ENCODE measurements at regions not wholly inside any gene's neighbourhood (a gene's known extent, or its start where the extent isn't known, plus 50 kb on each side); places are given as distances from the start of the nearest gene placed in this dataset.

DNA sequence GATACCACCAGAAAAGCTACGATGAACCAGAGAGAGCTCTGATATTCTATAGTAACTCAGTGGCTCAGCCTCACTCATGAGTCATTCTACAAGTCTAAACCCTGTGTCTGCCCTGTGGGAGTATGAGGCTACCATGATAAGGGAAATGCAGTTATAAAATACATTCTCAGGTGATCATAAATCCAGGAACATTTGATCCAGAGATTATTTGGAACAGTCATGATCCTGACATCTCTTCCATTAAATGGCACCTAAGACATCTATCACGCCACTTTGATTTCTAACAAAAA lies 202.6 kb upstream of the RASSF8 start:
- TF ChIP-seq, protein P1, sequence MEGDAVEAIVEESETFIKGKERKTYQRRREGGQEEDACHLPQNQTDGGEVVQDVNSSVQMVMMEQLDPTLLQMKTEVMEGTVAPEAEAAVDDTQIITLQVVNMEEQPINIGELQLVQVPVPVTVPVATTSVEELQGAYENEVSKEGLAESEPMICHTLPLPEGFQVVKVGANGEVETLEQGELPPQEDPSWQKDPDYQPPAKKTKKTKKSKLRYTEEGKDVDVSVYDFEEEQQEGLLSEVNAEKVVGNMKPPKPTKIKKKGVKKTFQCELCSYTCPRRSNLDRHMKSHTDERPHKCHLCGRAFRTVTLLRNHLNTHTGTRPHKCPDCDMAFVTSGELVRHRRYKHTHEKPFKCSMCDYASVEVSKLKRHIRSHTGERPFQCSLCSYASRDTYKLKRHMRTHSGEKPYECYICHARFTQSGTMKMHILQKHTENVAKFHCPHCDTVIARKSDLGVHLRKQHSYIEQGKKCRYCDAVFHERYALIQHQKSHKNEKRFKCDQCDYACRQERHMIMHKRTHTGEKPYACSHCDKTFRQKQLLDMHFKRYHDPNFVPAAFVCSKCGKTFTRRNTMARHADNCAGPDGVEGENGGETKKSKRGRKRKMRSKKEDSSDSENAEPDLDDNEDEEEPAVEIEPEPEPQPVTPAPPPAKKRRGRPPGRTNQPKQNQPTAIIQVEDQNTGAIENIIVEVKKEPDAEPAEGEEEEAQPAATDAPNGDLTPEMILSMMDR (conservative IDR thresholded peaks at IDR 0.05 in 1 of 2, IDR thresholded peaks at IDR 0.05 in 1 of 2; ENCODE audit: low read depth in 1 of 2, low read length in 2 of 2) = no peak
- TF ChIP-seq EZH2 (IDR thresholded peaks at IDR 0.05; ENCODE audit: low read length, missing control alignments) = no peak
- no peak overlapping the region for H3K4me3 ChIP-seq (replicated peaks in 1 of 4; ENCODE audit: control extremely low read depth in 1 of 4, insufficient read depth in 1 of 4, low read depth in 3 of 4, low read length in 4 of 4)
- no peaks in the 10 kb centered on the region for H3K4me1 ChIP-seq (ENCODE audit: control insufficient read depth, extremely low read depth, insufficient read depth, low read length)
- H3K9me3 ChIP-seq (ENCODE audit: control insufficient read depth, insufficient read depth, low read depth, low read length) = no peaks in the 10 kb centered on the region
- no peaks in the 10 kb centered on the region for H3K36me3 ChIP-seq (ENCODE audit: control insufficient read depth, insufficient read depth, low read length)
- peak in 1 of 2 donors; percentile 19 for DNase-seq (ENCODE audit: low read depth in 2 of 2)
- H3K79me2 ChIP-seq (ENCODE audit: control insufficient read depth, insufficient read depth, low read length) = no peaks in the 10 kb centered on the region
- no peak overlapping the region for H3K4me2 ChIP-seq (ENCODE audit: extremely low read depth, insufficient read depth, low read length)
- H2AFZ ChIP-seq (ENCODE audit: low read length) = no peak overlapping the region
- H3K9ac ChIP-seq (ENCODE audit: insufficient read depth, low read length) = no peak overlapping the region
- no peaks in the 10 kb centered on the region for H4K20me1 ChIP-seq (ENCODE audit: control insufficient read depth, extremely low read depth, insufficient read depth, low read length)
- H3K27ac ChIP-seq (ENCODE audit: insufficient read depth, low read length) = no peak overlapping the region
- H3K27me3 ChIP-seq (ENCODE audit: control insufficient read depth, insufficient read depth, low read length) = no peaks in the 10 kb centered on the region

DNA sequence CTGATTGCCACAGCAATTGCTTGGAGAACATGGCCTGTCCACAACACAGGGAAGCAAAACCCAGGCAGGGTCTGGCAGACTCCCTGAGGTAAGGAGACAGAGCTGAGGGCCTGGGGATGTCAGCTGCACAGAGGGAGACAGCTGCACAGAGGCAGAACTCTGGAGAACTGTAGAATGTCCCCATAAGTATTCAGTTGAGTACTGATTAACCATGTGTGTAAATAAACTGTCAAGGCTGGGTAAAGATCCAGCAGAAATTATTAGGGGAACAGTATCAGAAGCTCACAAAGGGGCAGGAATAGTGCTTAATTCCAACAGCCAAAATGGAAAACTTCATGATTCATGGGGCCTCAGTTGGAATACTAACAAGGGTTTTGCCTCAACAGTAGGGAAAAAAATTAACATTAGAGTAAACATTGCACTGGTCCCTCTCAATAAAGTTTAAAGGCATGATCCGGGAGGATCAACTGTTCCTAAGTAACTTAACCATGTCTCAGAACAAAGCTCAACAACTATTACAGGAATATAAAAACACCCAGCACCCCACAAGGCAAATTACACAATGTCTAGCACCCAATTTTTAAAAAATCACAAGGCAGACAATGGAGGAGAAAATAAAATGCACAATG lies 201.3 kb upstream of the RASSF8 start:
- DNase-seq (ENCODE audit: low read depth in 2 of 2) = no peak
- Histone ChIP-seq H3K79me2 (ENCODE audit: control insufficient read depth, insufficient read depth, low read length) (no peaks in the 10 kb centered on the region), H3K9me3 (ENCODE audit: control insufficient read depth, insufficient read depth, low read depth, low read length) (no peaks in the 10 kb centered on the region), H3K27me3 (ENCODE audit: control insufficient read depth, insufficient read depth, low read length) (no peaks in the 10 kb centered on the region), H4K20me1 (ENCODE audit: control insufficient read depth, extremely low read depth, insufficient read depth, low read length) (no peaks in the 10 kb centered on the region), H3K36me3 (ENCODE audit: control insufficient read depth, insufficient read depth, low read length) (no peaks in the 10 kb centered on the region), H3K9ac (ENCODE audit: insufficient read depth, low read length) (no peak overlapping the region), H3K4me3 (replicated peaks in 1 of 4; ENCODE audit: control extremely low read depth in 1 of 4, insufficient read depth in 1 of 4, low read depth in 3 of 4, low read length in 4 of 4) (no peak overlapping the region), H3K4me2 (ENCODE audit: extremely low read depth, insufficient read depth, low read length) (no peak overlapping the region), H3K27ac (ENCODE audit: insufficient read depth, low read length) (no peak overlapping the region), H3K4me1 (ENCODE audit: control insufficient read depth, extremely low read depth, insufficient read depth, low read length) (no peaks in the 10 kb centered on the region), H2AFZ (ENCODE audit: low read length) (no peak overlapping the region)
- TF ChIP-seq EZH2 (IDR thresholded peaks at IDR 0.05; ENCODE audit: low read length, missing control alignments) = no peak
- TF ChIP-seq, protein P1 (conservative IDR thresholded peaks at IDR 0.05 in 1 of 2, IDR thresholded peaks at IDR 0.05 in 1 of 2; ENCODE audit: low read depth in 1 of 2, low read length in 2 of 2) = no peak

DNA sequence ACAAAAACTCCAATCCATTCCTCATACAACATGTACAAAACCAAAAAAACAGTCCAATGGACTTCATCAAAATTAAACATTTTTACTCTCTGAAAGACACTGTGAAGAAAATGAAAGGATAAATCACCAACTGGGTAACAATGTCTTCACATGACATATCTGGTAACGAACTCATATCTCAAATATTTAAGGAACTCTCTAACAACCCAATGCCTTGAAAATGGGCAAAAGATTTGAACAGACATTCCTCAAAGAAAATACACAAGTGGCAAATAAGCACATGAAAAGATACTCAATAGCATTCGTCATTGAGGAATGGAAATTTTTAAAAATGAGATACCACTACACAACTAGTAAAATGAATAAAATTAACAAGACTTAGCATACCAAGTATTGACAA lies 198.7 kb upstream of the RASSF8 start:
- H3K9ac ChIP-seq (ENCODE audit: insufficient read depth, low read length) = no peak overlapping the region
- H3K4me1 ChIP-seq (ENCODE audit: control insufficient read depth, extremely low read depth, insufficient read depth, low read length) = no peaks in the 10 kb centered on the region
- no peak overlapping the region for H3K27ac ChIP-seq (ENCODE audit: insufficient read depth, low read length)
- no peak overlapping the region for H3K4me2 ChIP-seq (ENCODE audit: extremely low read depth, insufficient read depth, low read length)
- no peaks in the 10 kb centered on the region for H3K9me3 ChIP-seq (ENCODE audit: control insufficient read depth, insufficient read depth, low read depth, low read length)
- TF ChIP-seq, protein P1 (conservative IDR thresholded peaks at IDR 0.05 in 1 of 2, IDR thresholded peaks at IDR 0.05 in 1 of 2; ENCODE audit: low read depth in 1 of 2, low read length in 2 of 2) = no peak
- no peak for TF ChIP-seq EZH2 (IDR thresholded peaks at IDR 0.05; ENCODE audit: low read length, missing control alignments)
- H3K79me2 ChIP-seq (ENCODE audit: control insufficient read depth, insufficient read depth, low read length) = no peaks in the 10 kb centered on the region
- H2AFZ ChIP-seq (ENCODE audit: low read length) = no peak overlapping the region
- H3K4me3 ChIP-seq (replicated peaks in 1 of 4; ENCODE audit: control extremely low read depth in 1 of 4, insufficient read depth in 1 of 4, low read depth in 3 of 4, low read length in 4 of 4) = no peak overlapping the region
- no peaks in the 10 kb centered on the region for H3K36me3 ChIP-seq (ENCODE audit: control insufficient read depth, insufficient read depth, low read length)
- no peaks in the 10 kb centered on the region for H4K20me1 ChIP-seq (ENCODE audit: control insufficient read depth, extremely low read depth, insufficient read depth, low read length)
- DNase-seq (ENCODE audit: low read depth in 2 of 2) = peak in 1 of 2 donors; percentile 60
- H3K27me3 ChIP-seq (ENCODE audit: control insufficient read depth, insufficient read depth, low read length) = no peaks in the 10 kb centered on the region

All from fibroblast of lung (primary cell).